Esophagus mucosa (tissue), 1 donor: ENCODE measurements at regions not wholly inside any gene's neighbourhood (a gene's known extent, or its start where the extent isn't known, plus 50 kb on each side); places are given as distances from the start of the nearest gene placed in this dataset.
A peak's percentile ranks its signal among the peaks of the same experiment; 100 is the strongest.

Experiments used
- ATAC-seq: fragments of 200-7000 bp; cut with Tn5 transposase; one replicate; pipeline ENCODE4 v1.9.1; 2020
- donor health status: DM: yes; HTN: yes; CAD: no.

DNA sequence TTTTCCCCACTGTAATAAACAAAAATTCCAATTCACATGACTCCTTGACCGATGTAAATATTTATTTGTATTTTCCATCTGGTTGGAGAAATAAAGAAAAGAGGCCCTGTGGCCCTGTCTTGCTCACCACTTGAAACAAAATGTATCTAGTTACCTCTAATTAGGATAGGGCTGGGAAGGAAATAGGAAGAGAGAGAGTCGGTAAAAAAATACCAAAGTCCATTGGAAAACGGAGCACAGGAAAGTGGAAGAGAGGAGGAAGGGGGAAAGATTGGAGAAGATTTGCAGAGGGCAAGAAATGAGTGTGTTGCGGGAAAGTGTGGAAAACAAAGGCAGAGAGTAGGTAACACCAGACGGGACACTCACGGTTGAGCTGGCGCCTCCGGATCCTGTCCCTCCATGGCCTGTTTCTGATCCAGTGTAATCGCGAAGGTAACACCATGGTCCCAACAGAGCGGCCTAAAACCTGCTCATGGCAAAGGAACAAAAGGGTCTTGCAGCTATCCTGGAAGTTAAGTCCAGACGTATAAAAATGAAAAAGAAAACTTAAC is 105.8 kb upstream of the RIPOR2 start:
- no peak for ATAC-seq

DNA sequence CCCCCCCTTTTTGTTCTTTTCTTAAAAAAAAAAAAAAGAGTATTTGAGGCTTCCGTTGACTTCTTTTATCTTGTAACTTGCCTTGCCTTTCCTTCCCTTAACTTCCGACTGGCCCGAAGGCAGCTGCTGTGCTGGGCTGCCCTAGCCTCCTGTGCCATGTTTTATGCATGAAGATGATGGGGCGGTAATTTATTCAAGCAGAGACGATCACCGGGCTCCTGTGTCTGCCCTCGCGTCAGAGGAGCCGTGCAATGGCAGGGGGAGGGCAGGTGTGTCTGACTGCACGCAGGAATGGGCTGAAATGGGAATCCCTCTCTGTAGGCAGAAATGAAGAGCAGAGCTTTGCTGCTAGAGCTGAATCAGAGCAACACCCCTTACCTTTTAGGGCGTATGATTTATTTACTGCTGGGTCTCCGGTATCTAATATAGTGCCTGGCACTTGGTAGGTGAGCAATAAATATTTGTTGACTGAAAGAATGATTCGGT is 106.3 kb upstream of the RIPOR2 start:
- peak; percentile 38 for ATAC-seq

DNA sequence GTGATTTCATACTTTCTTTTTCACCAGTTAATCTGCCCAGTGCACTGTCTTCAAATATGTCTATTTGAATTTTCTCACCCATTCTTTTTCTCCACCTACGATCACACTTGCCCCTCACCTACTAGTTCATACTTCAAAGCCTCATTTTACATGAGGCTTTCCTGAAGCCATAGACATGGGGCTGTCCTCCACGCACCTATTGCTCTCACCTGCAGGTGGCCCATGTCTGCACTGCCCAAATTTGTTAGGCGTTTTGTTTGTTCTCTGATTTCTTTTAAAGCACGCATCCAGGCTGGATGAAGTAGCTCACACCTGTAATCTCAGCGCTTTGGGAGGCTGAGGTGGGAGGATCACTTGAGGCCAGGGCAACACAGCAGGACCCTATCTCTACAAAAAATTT is 106.8 kb upstream of the RIPOR2 start:
- ATAC-seq, result no peak

DNA sequence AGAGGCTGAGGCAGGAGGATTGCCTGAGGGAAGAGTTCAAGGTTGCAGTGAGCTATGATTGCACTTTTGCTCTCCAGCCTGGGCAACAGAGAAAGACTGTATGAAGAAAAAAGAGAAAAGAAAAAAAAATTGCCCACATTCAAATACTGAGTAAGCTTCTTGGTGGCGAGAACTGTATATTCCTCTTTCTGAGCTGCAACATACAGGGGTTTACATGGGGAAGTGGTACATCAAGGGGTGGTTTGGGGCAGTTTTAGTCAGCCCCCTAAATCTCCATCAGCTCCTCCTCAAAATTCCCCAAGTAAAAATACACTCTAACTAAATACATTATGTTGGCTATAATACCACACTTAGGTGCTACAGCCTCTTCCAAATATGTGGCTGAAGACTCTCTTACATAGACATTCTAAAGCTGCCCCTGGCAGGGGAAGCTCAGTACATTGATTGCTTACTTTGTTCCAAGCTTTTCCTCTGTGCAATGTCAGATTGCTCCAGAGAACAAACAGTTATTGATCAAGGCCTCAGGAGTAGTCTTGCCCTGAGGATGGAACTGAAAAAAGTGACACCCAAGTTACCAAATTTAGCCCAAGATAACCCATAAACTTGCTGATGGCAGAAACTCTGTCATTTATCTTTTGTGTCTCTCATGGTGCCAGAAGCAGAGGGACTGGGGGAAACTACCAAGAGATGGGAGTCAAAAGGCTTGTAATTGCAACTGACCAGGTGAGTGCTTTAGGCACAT is 107.4 kb upstream of the RIPOR2 start:
- ATAC-seq, result no peak

DNA sequence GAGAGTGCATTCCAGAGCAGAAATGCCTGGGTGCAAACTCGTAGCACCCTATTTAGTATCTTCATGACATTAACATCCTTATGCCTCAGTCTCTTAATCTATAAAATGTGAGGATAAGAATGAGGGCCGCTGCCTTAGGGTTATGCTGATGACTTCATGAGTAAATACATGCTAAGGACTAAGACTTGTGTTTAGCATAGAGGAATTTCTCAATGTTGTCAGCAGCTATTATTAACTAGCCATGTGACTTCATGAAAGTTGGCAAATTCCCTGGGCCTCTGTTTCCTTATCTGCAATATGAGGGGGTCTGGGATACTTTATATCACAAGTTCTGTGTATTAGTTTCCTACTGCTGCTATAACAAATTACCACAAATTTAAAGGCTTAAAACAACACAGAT is 108.1 kb upstream of the RIPOR2 start:
- ATAC-seq, result no peak

DNA sequence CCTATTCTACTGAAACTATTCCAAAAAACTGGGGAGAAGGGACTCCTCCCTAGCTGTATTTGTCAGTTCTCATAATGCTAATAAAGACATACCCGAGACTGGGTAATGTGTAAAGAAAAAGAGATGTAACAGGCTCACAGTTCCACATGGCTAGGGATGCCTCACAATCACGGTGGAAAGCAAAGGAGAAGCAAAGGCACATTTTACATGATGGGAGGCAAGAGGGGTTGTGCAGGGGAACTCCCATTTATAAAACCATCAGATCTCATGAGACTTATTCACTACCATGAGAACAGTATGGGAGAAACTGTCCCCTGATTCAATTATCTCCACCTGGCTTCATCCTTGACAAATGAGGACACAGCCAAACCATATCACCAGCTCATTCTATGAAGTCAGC is 111.2 kb upstream of the RIPOR2 start:
- ATAC-seq, result no peak

DNA sequence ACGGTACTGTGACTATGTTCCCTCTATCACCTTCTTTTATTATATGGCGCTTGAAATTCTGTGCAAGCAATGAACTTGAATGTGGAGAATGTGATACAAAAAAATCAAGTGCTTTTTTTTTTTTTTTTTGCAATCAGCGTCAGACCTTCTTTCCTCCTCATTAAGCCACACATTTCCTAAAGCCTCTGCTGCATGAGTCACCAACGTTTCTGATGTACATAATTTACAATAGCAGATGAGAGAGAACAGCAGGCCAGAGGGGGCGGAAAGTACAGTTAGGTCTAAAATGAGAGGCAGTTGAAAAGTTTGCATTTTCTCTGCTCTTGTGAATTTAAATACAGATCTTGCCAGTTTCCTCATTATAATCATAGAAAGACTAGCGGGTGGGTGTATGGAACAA is 114.6 kb upstream of the RIPOR2 start:
- ATAC-seq, result peak; percentile 77

DNA sequence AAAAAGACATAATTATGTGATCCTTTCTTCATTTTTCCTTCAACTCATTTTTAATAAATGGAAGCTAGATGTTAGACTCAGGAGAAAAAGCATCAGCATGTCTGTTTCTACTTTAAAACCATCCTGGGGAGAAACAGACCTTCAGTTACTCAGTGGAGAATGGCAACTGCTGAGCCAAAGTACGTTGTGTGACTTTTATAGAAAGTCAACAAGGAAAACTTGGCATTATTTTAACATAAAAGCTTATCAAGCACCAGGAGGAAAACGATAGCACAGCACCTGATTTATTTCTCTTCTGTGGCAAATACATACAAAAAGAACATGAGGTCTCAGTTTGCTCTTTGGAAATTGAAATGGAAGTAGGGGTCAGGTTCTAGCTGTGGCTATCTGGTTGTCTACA is 115.3 kb upstream of the RIPOR2 start:
- no peak for ATAC-seq

DNA sequence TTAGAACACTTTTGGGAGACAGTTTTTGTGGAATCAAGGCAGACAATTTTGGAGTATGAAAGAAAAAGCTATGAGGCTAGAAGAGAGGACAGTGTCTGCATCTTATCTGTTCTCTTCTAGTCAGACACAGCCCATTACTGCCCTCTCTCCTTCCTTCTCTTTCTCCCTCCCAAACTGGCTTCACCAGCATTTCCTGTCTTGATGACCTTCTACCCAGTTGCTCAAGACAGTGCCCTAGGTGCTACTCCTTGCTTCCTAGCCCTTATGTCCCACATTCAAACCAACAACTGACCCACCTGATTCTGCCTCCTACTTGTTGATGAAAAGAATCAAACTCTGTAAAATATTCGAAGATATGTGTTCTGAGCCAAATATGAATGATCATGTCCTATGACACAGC is 116.4 kb upstream of the RIPOR2 start:
- peak; percentile 85 for ATAC-seq

DNA sequence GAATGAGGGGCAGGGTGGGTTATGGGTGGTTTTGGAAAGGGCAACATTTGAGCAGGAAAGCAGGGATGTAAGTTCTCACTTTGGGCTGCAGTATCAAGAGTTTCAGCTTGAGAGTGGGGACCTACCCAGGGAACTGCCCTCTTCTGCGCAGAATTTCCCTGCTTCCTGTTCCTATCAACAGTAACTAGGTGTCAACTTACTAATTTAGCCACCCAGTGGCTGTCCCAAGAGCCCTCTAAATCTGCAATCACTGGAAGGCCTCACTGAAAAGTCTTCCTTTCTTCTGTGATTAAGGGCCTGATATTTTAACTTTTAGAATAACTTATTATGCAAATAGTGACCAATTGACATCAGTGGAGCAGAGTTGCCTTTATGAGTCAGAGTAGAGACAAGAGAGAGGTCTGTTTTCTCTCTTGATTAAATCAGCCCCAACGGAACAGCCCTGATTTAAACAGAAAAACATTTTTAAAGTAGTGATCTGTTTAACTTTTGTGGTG is 118.2 kb upstream of the RIPOR2 start:
- ATAC-seq, result peak; percentile 10

DNA sequence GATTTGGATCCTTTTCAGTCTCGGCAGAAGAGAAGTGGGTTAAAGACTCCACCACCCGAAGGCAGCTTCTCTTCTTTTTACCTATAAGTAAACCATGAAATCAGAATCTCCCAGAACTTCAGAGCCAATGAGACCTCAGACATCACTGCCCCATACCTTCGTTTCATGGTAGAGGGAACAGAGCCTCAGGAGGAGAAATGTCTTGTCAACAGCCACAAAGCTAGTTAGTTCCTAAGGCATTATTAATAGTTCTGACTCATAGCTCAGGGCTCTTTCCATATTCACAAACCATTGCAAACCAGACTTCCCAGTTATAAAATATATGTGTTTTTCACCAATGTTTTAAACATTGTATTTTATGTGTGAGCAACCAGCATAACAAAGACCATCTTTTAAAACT is 118.7 kb upstream of the RIPOR2 start:
- peak; percentile 37 for ATAC-seq

DNA sequence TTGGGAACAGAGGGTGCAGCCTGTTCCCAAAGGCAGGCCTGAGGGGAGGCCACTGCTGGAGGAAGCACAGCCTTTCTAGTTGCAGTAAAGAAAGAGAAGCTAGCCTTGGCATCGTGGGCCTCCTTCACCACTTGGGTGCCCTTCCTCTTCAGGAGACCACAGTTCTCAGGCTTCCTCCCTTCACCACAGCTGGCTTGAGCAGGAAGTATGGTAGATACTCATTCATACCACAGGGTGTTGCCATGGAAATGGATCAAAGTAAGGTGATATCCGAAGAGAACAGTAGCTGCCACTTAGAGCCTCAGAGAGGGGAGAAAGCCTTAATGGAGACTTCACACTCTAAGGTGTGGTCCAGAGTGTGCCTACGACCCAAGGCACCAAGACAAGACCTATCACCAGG is 120.4 kb upstream of the RIPOR2 start:
- ATAC-seq, result peak; percentile 24

DNA sequence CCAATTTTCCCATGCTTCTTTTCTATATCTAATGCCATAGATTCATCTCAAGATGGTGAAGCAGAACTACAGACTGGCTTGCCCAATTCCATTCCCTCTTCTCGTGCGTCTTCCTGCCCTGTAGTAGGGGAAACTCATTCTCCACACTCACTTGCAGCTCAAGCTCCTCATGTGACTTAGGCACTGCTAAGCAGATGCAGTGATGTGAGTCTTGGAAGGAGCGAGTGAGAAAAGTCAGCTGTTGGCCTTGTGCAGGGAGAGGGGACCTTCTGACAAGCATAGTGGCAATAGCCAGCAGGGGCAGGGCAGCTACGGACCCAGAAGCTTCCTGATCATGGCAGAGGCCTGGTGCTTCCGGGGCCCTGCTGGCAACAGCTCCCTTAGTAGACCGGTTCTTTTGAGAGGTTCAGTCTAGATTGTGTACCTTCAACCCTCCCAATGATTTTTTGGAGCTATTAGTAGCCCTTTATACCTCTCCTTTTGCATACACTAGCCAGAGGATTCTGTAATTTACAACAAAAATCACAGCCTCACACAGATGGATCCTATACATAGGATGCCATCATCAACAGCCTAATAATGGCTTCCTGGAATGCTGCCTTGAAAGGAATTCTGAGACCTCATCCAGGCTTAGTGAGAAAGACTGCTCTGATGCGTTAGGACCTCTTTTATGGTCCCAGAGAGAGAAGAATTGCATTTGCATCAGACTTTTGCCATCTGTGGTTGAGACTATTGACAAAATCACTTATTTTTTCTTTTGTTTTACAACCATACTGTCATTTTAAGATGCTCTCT is 121.5 kb upstream of the RIPOR2 start:
- ATAC-seq, result no peak

DNA sequence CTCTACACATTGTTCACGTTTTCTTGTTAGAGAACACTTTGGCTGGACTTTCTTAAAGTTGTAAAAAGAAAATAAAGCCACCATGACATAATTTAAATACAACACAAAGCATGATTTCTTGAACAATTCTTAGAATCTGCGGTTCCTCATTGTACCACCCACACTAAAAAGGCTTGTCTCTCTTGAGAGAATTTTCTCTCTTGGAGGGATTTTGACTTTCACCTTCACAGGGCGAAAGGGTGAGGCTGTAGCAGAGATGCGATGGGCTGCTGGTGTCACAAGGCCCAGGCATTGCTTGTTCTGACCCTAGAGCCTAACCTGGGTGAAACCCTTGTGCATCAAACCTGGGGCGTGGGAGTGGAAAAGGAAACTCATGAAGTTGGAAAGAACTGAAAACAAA is 122.7 kb upstream of the RIPOR2 start:
- no peak for ATAC-seq

DNA sequence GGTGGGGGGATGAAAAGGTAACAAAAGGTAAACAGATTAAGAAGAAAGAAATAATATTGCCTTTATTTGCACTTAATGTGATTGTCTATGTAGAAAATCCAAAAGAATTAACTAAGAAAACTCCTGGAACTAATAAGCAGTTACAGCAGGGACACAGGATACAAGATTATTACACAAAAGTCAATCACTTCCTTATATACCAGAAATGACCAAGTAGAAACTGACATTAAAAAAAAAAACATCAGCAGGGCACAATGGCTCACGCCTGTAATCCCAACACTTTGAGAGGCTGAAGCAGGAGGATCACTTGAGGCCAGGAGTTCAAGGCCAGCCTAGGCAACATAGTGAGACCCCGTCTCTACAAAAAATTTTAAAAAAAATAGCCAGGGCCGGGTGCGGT is 123.2 kb upstream of the RIPOR2 start:
- no peak for ATAC-seq

DNA sequence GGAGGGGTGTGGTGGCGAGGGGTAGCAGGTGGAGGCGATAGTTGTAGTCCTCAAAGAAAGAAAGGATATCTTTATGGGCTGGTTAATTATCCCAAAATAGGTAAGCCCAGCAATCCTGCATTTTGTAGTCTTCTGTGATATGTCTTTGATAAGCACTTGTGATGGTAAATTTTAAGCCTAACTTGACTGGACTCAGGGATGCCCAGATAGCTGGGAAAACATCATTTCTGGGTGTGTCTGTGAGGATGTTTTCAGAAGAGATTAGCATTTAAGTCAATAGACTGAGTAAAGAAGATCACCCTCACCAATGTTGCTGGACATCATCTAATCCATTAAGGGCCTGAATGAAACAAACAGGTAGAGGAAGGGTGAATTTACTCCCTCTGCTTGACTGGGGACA is 124.8 kb upstream of the RIPOR2 start:
- ATAC-seq, result no peak

DNA sequence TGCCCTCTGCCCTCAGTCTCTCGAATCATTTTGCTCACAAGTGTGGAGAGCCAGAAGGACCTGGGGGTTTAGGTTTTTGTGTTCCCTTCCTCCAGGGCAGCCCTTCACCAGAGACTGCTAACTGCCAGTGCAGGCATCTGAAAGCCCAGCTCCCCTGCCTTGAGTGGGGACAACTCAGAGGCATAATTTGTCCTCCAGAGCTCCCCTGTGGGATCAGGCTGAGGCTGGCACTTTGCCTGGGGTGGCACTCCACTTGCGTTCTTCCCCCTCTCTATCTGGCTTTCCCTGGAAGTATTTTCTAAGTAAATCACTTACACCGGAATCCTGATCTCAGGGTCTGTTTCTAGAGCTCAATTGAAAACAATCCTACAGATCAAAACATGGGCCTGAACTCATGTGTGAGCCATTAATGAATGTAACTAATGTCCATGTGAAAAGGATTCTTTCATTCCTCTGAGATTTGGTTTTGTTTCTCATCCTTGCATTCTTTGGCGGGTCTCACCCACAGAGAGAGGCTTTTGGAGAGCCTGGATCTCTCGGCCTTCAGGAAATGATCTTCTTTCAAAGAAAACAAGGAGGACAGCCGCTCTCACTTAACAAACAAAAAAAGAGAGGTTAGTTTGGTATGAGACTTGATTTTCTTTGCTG is 125.7 kb upstream of the RIPOR2 start:
- ATAC-seq, result no peak

DNA sequence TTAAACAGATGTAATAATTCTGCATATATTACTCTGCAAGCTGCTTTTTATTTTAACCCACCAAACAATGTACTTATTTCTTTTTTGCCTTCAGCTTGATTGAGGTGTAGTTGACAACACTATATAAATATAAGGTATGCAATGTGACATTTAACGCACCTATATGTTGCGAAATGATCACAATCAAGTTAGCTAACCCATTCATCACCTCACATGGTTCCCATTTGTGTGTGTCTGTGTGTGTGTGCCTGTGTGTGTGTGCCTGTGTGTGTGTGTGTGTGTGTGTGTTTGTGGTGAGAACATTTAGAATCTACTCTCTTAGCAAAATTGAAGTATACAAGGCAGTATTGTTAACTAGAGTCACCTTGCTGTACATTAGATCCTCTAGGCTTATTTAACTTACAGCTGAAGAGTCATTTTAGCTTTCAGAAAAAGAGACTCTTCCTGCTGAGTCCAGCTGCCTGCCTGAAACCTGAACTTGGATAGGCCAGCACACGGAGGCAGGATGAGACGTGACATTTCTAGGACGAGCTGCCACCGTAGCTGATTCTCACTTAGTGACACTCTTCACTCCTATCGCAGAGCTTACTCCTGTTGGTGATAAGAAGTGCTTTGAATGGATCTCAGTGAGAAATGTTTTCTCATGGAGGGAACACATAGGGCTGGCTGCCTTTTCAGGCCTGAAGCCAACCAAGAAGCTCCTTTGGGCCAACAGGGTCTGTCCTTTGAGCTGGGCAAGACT is 126.5 kb upstream of the RIPOR2 start:
- no peak for ATAC-seq

DNA sequence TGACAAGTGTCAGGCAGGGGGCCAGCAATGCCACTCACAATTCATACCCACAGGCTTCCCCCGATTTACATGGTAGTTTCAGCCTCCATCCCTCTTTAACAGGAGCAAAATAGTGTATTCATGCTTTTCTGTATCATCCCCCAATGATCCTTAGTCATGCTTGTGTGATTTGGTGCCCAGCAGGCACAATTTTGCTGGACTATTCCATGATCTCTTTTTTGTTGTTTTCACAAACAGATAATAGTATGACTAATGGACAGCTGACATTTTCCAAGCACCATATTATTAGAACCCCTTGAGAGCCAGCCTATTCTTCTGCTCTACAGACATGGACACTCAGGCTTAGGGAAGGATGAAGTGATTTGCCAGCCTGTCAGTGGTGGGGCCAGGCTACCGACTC is 128.2 kb upstream of the RIPOR2 start:
- ATAC-seq, result no peak

DNA sequence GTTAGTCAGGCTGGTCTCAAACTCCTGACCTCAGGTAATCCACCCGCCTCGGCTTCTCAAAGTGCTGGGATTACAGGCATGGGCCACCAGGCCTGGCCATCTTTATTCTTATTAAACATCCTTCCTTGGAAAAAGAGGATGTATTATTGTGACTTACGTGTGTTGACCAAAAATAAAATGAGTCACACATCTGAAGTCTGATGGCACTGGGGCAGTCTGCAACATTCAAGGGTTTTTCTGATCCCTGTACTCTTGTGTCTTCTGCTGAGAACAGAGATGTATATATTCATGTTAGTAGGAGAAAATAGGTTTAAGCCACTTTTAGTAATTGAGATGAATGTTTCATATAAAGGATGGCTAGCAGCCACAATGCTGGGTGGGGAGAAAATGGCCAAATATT is 129.9 kb upstream of the RIPOR2 start:
- no peak for ATAC-seq

DNA sequence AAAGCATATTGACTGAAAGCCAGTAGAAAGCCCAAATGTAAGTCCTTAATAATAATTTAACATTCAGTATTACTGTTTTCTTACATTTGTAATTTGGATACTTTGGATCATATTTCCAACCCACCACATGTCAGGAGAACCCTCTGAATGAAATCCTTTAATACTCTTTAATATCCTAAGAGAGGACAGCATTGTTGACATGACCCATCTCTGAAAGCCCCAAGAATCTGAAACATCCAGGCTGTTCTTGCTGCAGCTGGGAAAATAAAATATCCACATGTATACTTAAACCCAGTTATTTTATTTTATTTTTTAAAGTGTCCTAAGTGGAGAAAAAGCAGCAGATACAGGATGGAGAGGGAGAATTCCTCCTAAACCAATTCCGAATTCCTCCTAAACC is 130.8 kb upstream of the RIPOR2 start:
- no peak for ATAC-seq

DNA sequence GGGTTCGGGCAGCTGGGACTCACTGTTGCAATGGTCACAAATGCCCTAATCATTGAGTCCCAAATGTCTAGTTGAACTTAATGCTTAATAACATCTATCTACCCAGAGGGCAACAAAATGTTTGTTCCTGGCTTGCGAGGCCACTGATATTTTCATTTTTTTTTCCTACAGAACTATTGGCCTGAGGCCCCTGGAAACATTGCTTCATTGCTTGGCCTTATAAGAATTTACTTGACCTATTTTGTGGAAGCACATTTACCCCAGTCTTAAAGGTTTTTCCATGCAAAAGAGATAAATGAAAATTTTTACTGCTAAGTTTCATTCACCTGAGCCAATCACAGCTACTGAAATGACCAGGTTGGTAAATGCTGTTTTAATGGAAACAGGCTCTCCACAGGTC is 133.1 kb upstream of the RIPOR2 start:
- ATAC-seq, result no peak
